Right lobe of liver (tissue), 4 donors: ENCODE measurements at regions not wholly inside any gene's neighbourhood (a gene's known extent, or its start where the extent isn't known, plus 50 kb on each side); places are given as distances from the start of the nearest gene placed in this dataset.

ENCODE experiments used
- POLR2A ChIP-seq: fragments of 450-650 bp; IDR thresholded peaks from one replicate; pipeline ENCODE4 v1.6.1; 2017; ENCODE audit warnings: antibody characterized with exemption, mild to moderate bottlenecking
- TF ChIP-seq, protein P1 (sequence below), 4 donors: fragments of 200-600 bp in 3 of 4; fragments of 450-650 bp in 1 of 4; IDR thresholded peaks; one replicate each; pipeline versions ENCODE4 v1.5.1 to v1.8.0; 2016 to 2022; ENCODE audit warnings: antibody characterized with exemption in 4 of 4, mild to moderate bottlenecking in 2 of 4
- donor health status: DM: no; HTN: no; CAD: no.
- donor health status: DM: no; HTN: no; CAD: no.
- donor health status: DM: no; HTN: yes; CAD: no.

- no peak for TF ChIP-seq POLR2A
- TF ChIP-seq, protein P1, sequence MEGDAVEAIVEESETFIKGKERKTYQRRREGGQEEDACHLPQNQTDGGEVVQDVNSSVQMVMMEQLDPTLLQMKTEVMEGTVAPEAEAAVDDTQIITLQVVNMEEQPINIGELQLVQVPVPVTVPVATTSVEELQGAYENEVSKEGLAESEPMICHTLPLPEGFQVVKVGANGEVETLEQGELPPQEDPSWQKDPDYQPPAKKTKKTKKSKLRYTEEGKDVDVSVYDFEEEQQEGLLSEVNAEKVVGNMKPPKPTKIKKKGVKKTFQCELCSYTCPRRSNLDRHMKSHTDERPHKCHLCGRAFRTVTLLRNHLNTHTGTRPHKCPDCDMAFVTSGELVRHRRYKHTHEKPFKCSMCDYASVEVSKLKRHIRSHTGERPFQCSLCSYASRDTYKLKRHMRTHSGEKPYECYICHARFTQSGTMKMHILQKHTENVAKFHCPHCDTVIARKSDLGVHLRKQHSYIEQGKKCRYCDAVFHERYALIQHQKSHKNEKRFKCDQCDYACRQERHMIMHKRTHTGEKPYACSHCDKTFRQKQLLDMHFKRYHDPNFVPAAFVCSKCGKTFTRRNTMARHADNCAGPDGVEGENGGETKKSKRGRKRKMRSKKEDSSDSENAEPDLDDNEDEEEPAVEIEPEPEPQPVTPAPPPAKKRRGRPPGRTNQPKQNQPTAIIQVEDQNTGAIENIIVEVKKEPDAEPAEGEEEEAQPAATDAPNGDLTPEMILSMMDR (IDR thresholded peaks at IDR 0.05), result no peak
Measured at GRCh38 chr13:38103851-38104250, 234.3 kb upstream of the TRPC4 start.
